ENCODE measurements at regions not wholly inside any gene's neighbourhood (a gene's known extent, or its start where the extent isn't known, plus 50 kb on each side); places are given as distances from the start of the nearest gene placed in this dataset.

GRCh38 chrX:19190902-19191301, 68.6 kb upstream of the ADGRG2 start:
- Histone ChIP-seq H3K4me1 (replicated peaks) (no peaks in the 10 kb centered on the region), H3K9me3 (no peaks in the 10 kb centered on the region), H3K4me3 (no peak overlapping the region), H3K27ac (no peak overlapping the region), H3K27me3 (replicated peaks; ENCODE audit: insufficient read depth) (no peaks in the 10 kb centered on the region), H3K36me3 (no peaks in the 10 kb centered on the region)
- no peak for TF ChIP-seq POLR2A (IDR thresholded peaks at IDR 0.05)
- no peak for TF ChIP-seq POLR2AphosphoS5 (IDR thresholded peaks at IDR 0.05)
- no peak for TF ChIP-seq CTCF (IDR thresholded peaks at IDR 0.05)
- DNase-seq (ENCODE audit: low spot score): no peak
- 98% methylated on average over 5 of the region's 5 CpGs for WGBS
- intact Hi-C loops (cut with DNase I): no loop called here

GRCh38 chrX:19193565-19193964, 71.3 kb upstream of the ADGRG2 start:
- 76% methylated on average over 8 of the region's 8 CpGs for WGBS
- DNase-seq (ENCODE audit: low spot score): no peak
- TF ChIP-seq POLR2AphosphoS5 (IDR thresholded peaks at IDR 0.05): no peak
- TF ChIP-seq CTCF (IDR thresholded peaks at IDR 0.05): no peak
- TF ChIP-seq POLR2A (IDR thresholded peaks at IDR 0.05): no peak

GRCh38 chrX:19194285-19195242, 72.3 kb upstream of the ADGRG2 start:
- Histone ChIP-seq H3K9me3 (no peaks in the 10 kb centered on the region), H3K27me3 (replicated peaks; ENCODE audit: insufficient read depth) (no peaks in the 10 kb centered on the region), H3K4me3 (no peak overlapping the region), H3K4me1 (replicated peaks) (no peaks in the 10 kb centered on the region), H3K27ac (no peak overlapping the region), H3K36me3 (no peaks in the 10 kb centered on the region)
- TF ChIP-seq POLR2A (IDR thresholded peaks at IDR 0.05) (no peak), POLR2AphosphoS5 (IDR thresholded peaks at IDR 0.05) (no peak), CTCF (IDR thresholded peaks at IDR 0.05) (no peak)
- DNase-seq (ENCODE audit: low spot score): no peak
- WGBS: 63% methylated on average over 9 of the region's 9 CpGs
- intact Hi-C loops (cut with DNase I): no loop called here

More at GRCh38 chrX:19193565-19193964, 71.3 kb upstream of the ADGRG2 start:
- Histone ChIP-seq H3K27ac (no peak overlapping the region), H3K9me3 (no peaks in the 10 kb centered on the region), H3K36me3 (no peaks in the 10 kb centered on the region), H3K4me1 (replicated peaks) (no peaks in the 10 kb centered on the region), H3K27me3 (replicated peaks; ENCODE audit: insufficient read depth) (no peaks in the 10 kb centered on the region), H3K4me3 (no peak overlapping the region)
- intact Hi-C loops (cut with DNase I): no loop called here

- TF ChIP-seq CTCF (IDR thresholded peaks at IDR 0.05): no peak
- TF ChIP-seq POLR2A (IDR thresholded peaks at IDR 0.05): no peak
- TF ChIP-seq POLR2AphosphoS5 (IDR thresholded peaks at IDR 0.05): no peak
- DNase-seq (ENCODE audit: low spot score): no peak
- H3K27ac ChIP-seq: no peak overlapping the region
- 43% methylated on average over 11 of the region's 11 CpGs for WGBS
- no peaks in the 10 kb centered on the region for H3K36me3 ChIP-seq
- H3K9me3 ChIP-seq: no peaks in the 10 kb centered on the region
- intact Hi-C loops (cut with DNase I): no loop called here
- no peaks in the 10 kb centered on the region for H3K4me1 ChIP-seq (replicated peaks)
- no peak overlapping the region for H3K4me3 ChIP-seq
- no peaks in the 10 kb centered on the region for H3K27me3 ChIP-seq (replicated peaks; ENCODE audit: insufficient read depth)
Observed at GRCh38 chrX:19195243-19195610, 73.0 kb upstream of the ADGRG2 start.

- TF ChIP-seq POLR2AphosphoS5 (IDR thresholded peaks at IDR 0.05) (no peak), POLR2A (IDR thresholded peaks at IDR 0.05) (no peak), CTCF (IDR thresholded peaks at IDR 0.05) (no peak)
- H3K4me3 ChIP-seq: no peak overlapping the region
- no peaks in the 10 kb centered on the region for H3K9me3 ChIP-seq
- no peak for DNase-seq (ENCODE audit: low spot score)
- intact Hi-C loops (cut with DNase I): no loop called here
- no peaks in the 10 kb centered on the region for H3K27me3 ChIP-seq (replicated peaks; ENCODE audit: insufficient read depth)
- no peaks in the 10 kb centered on the region for H3K36me3 ChIP-seq
- no peak overlapping the region for H3K27ac ChIP-seq
- H3K4me1 ChIP-seq (replicated peaks): no peaks in the 10 kb centered on the region
- 58% methylated on average over 2 of the region's 2 CpGs for WGBS
Observed at GRCh38 chrX:19198473-19198872, 76.2 kb upstream of the ADGRG2 start.

All from prostate gland (tissue), 2 donors.